ENCODE measurements at regions not wholly inside any gene's neighbourhood (a gene's known extent, or its start where the extent isn't known, plus 50 kb on each side); places are given as distances from the start of the nearest gene placed in this dataset.
"Not testable (repeated sequence)": the region's sequence is repeated elsewhere in the genome, so short reads cannot be mapped to it uniquely, and the experiment has no call there.

DNA sequence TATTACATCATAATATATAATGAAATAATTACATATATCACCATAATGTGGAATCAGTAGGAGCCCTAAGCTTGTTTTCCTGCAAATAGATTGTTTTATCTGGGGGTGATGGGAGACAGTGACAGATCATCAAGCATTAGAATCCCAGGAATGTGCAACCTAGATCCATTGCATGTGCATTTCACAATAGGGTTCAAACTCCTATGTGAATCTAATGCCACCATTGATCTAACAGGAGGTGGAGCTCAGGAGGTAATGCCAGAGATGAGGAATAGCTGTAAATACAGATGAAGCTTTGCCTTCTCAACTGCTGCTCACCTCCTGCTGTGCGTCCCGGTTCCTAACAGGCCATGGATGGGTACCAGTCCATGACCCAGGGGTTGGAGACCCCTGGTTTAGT is 63.8 kb upstream of the CHORDC1 start:
- H3K4me1 ChIP-seq (ENCODE audit: control insufficient read depth, insufficient read depth, low read length) = no peaks in the 10 kb centered on the region
- H3K27me3 ChIP-seq (ENCODE audit: control insufficient read depth, insufficient read depth, low read length) = no peaks in the 10 kb centered on the region

DNA sequence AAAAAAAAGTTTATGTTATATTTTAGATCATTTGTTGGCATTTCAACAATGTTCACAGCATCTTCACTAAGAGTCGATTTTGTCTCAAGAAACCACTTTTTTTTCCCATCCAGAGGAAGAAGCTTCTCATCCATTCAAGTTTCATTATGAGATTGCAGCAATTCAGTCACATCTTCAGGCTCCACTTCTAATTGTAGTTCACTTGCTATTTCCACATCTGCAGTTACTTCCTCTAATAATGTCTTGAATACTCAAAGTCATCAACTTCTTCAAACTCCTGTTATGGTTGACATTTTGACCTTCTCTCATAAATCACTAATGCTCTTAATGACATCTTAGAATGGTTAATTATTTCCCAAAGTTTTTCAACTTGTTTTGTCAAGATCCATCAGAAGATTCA is 61.3 kb upstream of the CHORDC1 start:
- no peak for DNase-seq
- Histone ChIP-seq H3K27ac (ENCODE audit: low read length) (no peak overlapping the region), H3K27me3 (ENCODE audit: control insufficient read depth, insufficient read depth, low read length) (no peaks in the 10 kb centered on the region), H3K36me3 (ENCODE audit: control insufficient read depth, insufficient read depth, low read length) (no peaks in the 10 kb centered on the region), H3K4me3 (ENCODE audit: low read length) (no peak overlapping the region), H3K4me1 (ENCODE audit: control insufficient read depth, insufficient read depth, low read length) (no peaks in the 10 kb centered on the region), H3K9me3 (ENCODE audit: control insufficient read depth, low read depth, low read length) (no peaks in the 10 kb centered on the region)
- 88% methylated on average over 1 of the region's 1 CpG for WGBS (ENCODE audit: insufficient coverage, low lambda C conversion rate)

More for the DNA sequence above, 63.8 kb upstream of the CHORDC1 start:
- Histone ChIP-seq H3K27ac (ENCODE audit: low read length) (no peak overlapping the region), H3K36me3 (ENCODE audit: control insufficient read depth, insufficient read depth, low read length) (no peaks in the 10 kb centered on the region), H3K9me3 (ENCODE audit: control insufficient read depth, low read depth, low read length) (no peaks in the 10 kb centered on the region), H3K4me3 (ENCODE audit: low read length) (no peak overlapping the region)
- WGBS (ENCODE audit: insufficient coverage, low lambda C conversion rate) = no CpG with 5 or more reads among the region's 2 CpGs
- DNase-seq = no peak

DNA sequence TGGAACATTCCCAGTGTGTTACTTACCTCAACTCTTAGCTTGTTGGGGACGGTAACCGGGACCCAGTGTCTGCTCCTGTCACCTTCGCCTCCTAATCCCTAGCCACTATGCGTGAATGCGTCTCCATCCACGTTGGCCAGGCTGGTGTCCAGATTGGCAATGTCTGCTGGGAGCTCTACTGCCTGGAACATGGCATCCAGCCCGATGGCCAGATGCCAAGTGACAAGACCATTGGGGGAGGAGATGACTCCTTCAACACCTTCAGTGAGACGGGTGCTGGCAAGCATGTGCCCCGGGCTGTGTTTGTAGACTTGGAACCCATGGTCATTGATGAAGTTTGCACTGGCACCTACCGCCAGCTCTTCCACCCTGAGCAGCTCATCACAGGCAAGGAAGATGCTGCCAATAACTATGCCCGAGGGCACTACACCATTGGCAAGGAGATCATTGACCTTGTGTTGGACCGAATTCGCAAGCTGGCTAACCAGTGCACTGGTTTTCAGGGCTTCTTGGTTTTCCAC is 59.8 kb upstream of the CHORDC1 start:
- not testable (repeated sequence) for H3K4me1 ChIP-seq (ENCODE audit: control insufficient read depth, insufficient read depth, low read length); H3K4me3 ChIP-seq (ENCODE audit: low read length); H3K36me3 ChIP-seq (ENCODE audit: control insufficient read depth, insufficient read depth, low read length); H3K27me3 ChIP-seq (ENCODE audit: control insufficient read depth, insufficient read depth, low read length); H3K27ac ChIP-seq (ENCODE audit: low read length); H3K9me3 ChIP-seq (ENCODE audit: control insufficient read depth, low read depth, low read length); DNase-seq
- WGBS (ENCODE audit: insufficient coverage, low lambda C conversion rate) = no CpG with 5 or more reads among the region's 13 CpGs

DNA sequence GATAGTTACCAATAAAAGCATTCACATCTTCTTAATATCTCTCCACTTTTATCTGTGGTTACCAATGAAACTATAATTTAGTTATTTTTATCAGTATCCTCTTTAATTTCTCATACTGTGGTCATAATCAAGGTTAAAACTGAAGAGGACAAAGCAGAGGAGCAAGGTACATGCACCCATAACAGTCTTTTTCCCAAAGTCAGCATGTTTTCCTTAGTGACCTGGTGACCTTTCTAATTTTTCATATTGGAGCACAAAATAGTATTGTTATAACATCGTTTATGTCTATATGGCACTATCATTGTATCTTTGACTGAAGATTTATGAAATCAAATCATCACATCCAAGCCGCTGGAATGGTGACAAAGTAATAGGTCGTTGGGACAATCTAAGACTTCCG is 51.5 kb upstream of the CHORDC1 start:
- no peaks in the 10 kb centered on the region for H3K27me3 ChIP-seq (ENCODE audit: control insufficient read depth, insufficient read depth, low read length)
- H3K36me3 ChIP-seq (ENCODE audit: control insufficient read depth, insufficient read depth, low read length) = no peaks in the 10 kb centered on the region
- WGBS (ENCODE audit: insufficient coverage, low lambda C conversion rate) = 83% methylated on average over 1 of the region's 4 CpGs
- H3K27ac ChIP-seq (ENCODE audit: low read length) = no peak overlapping the region
- no peaks in the 10 kb centered on the region for H3K9me3 ChIP-seq (ENCODE audit: control insufficient read depth, low read depth, low read length)
- no peak overlapping the region for H3K4me3 ChIP-seq (ENCODE audit: low read length)
- no peak for DNase-seq
- H3K4me1 ChIP-seq (ENCODE audit: control insufficient read depth, insufficient read depth, low read length) = no peaks in the 10 kb centered on the region
